WERI-Rb-1 (cell line): ENCODE measurements at regions not wholly inside any gene's neighbourhood (a gene's known extent, or its start where the extent isn't known, plus 50 kb on each side); places are given as distances from the start of the nearest gene placed in this dataset.
"Not testable (repeated sequence)": the region's sequence is repeated elsewhere in the genome, so short reads cannot be mapped to it uniquely, and the experiment has no call there.

Experiments
- DNase-seq: peaks from one replicate; pipeline ENCODE4 v3.0.0-alpha.2; 2020
- H3K27ac ChIP-seq: fragments of 250-450 bp; sonication (Bioruptor Pico); 2 replicates; pipeline ENCODE4 v1.5.1; 2020; ENCODE audit warnings: mild to moderate bottlenecking, moderate library complexity
- H3K27me3 ChIP-seq: fragments of 250-450 bp; sonication (Bioruptor Pico); 2 replicates; pipeline ENCODE4 v1.5.1; 2021; ENCODE audit warnings: mild to moderate bottlenecking, low read depth, moderate library complexity; ENCODE audit not compliant: insufficient read depth, severe bottlenecking
- H3K36me3 ChIP-seq: fragments of 250-450 bp; sonication (Bioruptor Pico); 2 replicates; pipeline ENCODE4 v1.5.1; 2020; ENCODE audit warnings: mild to moderate bottlenecking, moderate library complexity
- H3K4me3 ChIP-seq: 2 replicates; pipeline ENCODE4 v1.5.1; 2011; ENCODE audit warnings: low read depth, mild to moderate bottlenecking, control low read depth, low read length
- H3K9me3 ChIP-seq: fragments of 250-450 bp; sonication (Bioruptor Pico); 2 replicates; pipeline ENCODE4 v1.5.1; 2021; ENCODE audit warnings: mild to moderate bottlenecking, moderate library complexity; ENCODE audit not compliant: severe bottlenecking
- TF ChIP-seq, protein P1 (sequence below): IDR thresholded peaks from 2 replicates; pipeline ENCODE4 v1.5.1; 2011; ENCODE audit warnings: low read depth, mild to moderate bottlenecking, control low read depth, inconsistent platforms, low read length

DNA sequence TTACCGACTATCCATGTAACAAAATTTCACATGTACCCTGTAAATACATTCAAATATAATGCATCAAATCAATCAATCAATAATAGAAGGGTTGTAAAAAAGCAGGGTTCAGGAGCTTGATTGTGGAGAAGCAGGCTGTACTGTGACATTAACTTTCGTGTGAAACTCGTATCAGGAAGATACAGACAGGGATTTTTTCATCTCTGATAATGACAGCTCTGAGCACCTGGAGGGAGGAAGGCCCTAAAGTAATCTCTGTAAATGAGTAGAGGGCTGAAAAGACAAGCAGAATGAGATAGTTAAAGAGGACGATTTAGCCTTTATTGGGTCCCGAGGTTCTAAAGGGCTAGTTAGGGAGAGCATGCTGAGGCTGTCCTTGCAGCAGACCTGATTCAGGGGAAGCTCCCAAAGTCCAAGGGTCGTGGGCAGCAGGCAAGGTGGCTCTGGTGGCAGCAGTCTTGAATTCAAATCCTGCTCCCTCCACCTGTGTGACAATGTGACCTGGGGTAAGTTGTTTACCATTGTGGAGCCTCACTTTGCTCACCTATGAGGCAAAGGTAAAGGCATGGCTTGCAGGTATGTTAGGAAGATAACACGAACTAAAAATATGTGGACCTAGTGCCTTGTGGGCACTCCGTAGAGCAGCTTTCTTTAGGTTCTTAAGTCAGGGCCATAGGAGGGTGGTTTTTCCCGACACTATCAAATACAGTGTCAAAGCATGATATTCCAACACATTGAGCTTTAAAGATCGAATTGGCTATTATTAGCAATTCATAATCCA, 219.4 kb upstream of the MYLIP start:
- TF ChIP-seq, protein P1, sequence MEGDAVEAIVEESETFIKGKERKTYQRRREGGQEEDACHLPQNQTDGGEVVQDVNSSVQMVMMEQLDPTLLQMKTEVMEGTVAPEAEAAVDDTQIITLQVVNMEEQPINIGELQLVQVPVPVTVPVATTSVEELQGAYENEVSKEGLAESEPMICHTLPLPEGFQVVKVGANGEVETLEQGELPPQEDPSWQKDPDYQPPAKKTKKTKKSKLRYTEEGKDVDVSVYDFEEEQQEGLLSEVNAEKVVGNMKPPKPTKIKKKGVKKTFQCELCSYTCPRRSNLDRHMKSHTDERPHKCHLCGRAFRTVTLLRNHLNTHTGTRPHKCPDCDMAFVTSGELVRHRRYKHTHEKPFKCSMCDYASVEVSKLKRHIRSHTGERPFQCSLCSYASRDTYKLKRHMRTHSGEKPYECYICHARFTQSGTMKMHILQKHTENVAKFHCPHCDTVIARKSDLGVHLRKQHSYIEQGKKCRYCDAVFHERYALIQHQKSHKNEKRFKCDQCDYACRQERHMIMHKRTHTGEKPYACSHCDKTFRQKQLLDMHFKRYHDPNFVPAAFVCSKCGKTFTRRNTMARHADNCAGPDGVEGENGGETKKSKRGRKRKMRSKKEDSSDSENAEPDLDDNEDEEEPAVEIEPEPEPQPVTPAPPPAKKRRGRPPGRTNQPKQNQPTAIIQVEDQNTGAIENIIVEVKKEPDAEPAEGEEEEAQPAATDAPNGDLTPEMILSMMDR: no peak
- Histone ChIP-seq H3K27me3 (no peaks in the 10 kb centered on the region), H3K4me3 (no peak overlapping the region), H3K9me3 (peaks cover 3% of the 10 kb centered on the region), H3K36me3 (no peaks in the 10 kb centered on the region), H3K27ac (no peak overlapping the region)
- DNase-seq: no peak

DNA sequence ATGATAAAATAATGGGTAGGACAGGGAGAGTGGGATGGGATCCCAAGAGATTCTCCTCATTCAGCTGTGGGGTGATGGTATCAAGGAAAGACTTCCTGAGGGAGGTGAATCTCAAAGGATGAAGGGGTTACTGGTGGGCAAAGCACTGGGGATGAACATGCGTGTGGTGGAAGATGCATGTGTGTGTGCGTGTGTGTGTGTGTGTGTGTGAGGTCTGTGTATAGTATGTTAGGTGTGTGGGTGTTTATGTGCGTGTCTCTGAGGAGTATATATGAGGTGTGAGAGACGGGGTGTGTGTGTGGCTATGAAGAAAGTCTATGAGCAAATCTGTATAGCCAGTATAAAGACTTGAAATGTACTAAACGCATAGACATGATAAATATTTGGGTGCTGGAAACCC, 220.0 kb upstream of the MYLIP start:
- peaks cover 3% of the 10 kb centered on the region for H3K9me3 ChIP-seq
- no peak for DNase-seq
- TF ChIP-seq, protein P1: no peak
- H3K36me3 ChIP-seq: no peaks in the 10 kb centered on the region
- no peak overlapping the region for H3K27ac ChIP-seq
- no peaks in the 10 kb centered on the region for H3K27me3 ChIP-seq
- no peak overlapping the region for H3K4me3 ChIP-seq

DNA sequence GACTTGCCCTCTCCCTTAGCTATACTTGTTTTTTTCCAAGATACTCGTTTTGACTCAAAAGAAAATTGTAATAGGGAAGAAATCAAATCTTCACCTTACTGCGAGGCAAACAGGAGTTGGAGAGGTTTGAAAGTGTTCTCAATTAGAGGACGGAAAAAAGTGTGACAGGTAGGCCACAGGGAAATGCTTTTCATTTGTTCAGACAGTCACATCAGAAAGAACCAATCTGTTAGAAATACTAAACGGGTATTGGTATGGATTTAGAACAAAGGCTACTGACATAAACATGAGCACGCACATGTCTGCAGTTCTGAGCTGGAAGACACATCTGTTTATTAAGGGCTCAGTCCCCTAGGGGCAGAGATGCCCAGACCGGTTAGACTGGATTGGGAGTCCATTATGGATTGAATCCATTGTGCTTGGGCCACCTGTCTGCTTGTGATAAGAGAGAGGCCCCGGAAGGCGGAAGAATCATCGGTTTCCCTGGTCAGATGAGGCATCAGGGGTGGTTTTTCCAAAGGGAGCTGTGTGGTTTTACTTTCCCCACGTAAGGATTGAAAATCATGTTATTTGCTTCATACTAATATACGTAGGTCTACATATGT, 220.9 kb upstream of the MYLIP start:
- no peaks in the 10 kb centered on the region for H3K27me3 ChIP-seq
- no peak overlapping the region for H3K4me3 ChIP-seq
- peaks cover 6% of the 10 kb centered on the region for H3K9me3 ChIP-seq
- H3K27ac ChIP-seq: no peak overlapping the region
- TF ChIP-seq, protein P1: no peak
- no peaks in the 10 kb centered on the region for H3K36me3 ChIP-seq
- DNase-seq: no peak

DNA sequence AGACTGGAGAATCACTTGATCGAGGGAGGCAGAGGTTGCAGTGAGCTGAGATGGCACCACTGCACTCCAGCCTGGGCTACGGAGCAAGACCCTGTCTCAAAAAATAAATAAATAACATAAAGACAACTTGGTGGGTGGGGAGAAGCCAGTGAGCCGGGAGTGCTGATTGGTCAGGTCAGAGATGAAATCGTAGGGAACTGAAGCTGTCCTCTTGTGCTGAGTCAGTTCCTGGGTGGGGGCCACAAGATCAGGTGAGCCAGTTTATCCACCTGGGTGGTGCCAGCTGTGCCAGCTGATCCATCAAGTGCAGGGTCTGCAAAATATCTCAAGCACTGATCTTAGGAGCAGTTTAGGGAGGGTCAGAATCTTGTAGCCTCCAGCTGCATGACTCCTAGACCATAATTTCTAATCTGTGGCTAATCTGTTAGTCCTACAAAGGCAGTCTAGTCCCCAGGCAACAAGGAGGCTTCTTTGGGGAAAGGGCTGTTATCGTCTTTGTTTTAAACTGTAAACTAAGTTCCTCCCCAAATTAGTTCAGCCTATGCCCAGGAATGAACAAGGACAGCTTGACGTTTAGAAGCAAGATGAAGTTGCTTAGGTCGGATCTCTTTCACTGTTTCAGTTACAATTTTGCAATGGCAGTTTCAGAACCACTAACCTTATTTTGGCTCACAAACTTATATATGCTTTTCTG, 221.5 kb upstream of the MYLIP start:
- not testable (repeated sequence) for DNase-seq, H3K9me3 ChIP-seq, H3K4me3 ChIP-seq, H3K27ac ChIP-seq, H3K27me3 ChIP-seq, H3K36me3 ChIP-seq

DNA sequence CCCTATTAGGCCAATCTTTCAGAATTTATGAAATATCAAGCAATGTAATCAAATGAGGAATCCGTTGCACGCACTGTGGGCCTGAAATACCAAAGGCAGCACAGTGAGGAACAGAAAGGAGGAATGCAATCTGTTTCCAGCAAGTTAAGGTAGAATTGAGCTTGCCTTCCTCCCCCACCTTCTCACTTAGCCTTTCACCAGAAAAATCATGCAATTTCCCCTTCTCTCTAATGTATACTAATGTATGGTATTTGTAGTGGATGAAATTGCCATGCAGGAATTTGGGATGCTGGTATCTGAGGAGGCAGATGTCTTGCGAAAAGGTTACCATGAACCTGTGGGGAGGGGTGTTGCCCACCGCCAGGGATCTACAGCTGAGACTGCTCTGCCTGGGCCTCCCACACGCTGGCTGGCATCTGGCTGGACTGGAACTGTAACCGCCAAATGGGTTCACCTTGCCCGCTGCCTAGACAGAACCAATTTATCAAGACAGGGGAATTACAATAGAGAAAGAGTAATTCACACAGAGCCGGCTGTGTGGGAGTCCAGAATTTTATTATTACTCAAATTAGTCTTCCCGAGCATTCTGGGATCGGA, 222.4 kb upstream of the MYLIP start:
- Histone ChIP-seq H3K36me3 (no peaks in the 10 kb centered on the region), H3K4me3 (no peak overlapping the region), H3K27ac (no peak overlapping the region), H3K27me3 (no peaks in the 10 kb centered on the region), H3K9me3 (peaks cover 8% of the 10 kb centered on the region)
- no peak for DNase-seq
- TF ChIP-seq, protein P1: no peak
